ENCODE measurements at regions not wholly inside any gene's neighbourhood (a gene's known extent, or its start where the extent isn't known, plus 50 kb on each side); places are given as distances from the start of the nearest gene placed in this dataset.

- no peak for DNase-seq (ENCODE audit: low spot score)
- TF ChIP-seq EGR1 (IDR thresholded peaks at IDR 0.05; ENCODE audit: low read depth in 2 of 2) (no peak), YY1 (IDR thresholded peaks at IDR 0.05) (no peak)
- no peak overlapping the region for H3K4me3 ChIP-seq (ENCODE audit: low read depth in 1 of 3, low read length in 3 of 3)
- no peak overlapping the region for H3K27ac ChIP-seq (ENCODE audit: low read depth in 1 of 2, low read length in 2 of 2)
- no peaks in the 10 kb centered on the region for H3K36me3 ChIP-seq (ENCODE audit: control insufficient read depth in 4 of 4, insufficient read depth in 3 of 4, low read depth in 1 of 4, low read length in 3 of 4)
- no peak overlapping the region for H3K9ac ChIP-seq (ENCODE audit: low read depth in 1 of 2, low read length in 2 of 2)
- H3K4me1 ChIP-seq (ENCODE audit: control insufficient read depth in 4 of 4, insufficient read depth in 4 of 4, low read length in 3 of 4): no peaks in the 10 kb centered on the region
- WGBS: 94% methylated on average over 1 of the region's 1 CpG
- H3K27me3 ChIP-seq (ENCODE audit: control insufficient read depth in 4 of 4, insufficient read depth in 4 of 4, low read length in 3 of 4): peaks cover 0 to 3% (median 1%) of the 10 kb centered on the region in 4 donors
- H3K9me3 ChIP-seq (ENCODE audit: control insufficient read depth in 4 of 4, low read length in 3 of 4): peaks cover 0 to 3% (median 0%) of the 10 kb centered on the region in 4 donors
Observed at GRCh38 chr15:69908060-69908459, 189.7 kb downstream of the TLE3 start.

GRCh38 chr15:69908590-69909420, 188.9 kb downstream of the TLE3 start:
- no peaks in the 10 kb centered on the region for H3K36me3 ChIP-seq (ENCODE audit: control insufficient read depth in 4 of 4, insufficient read depth in 3 of 4, low read depth in 1 of 4, low read length in 3 of 4)
- DNase-seq (ENCODE audit: low spot score): no peak
- 78% methylated on average over 15 of the region's 15 CpGs for WGBS

GRCh38 chr15:69909719-69910444, 187.8 kb downstream of the TLE3 start:
- H3K4me3 ChIP-seq (ENCODE audit: low read depth in 1 of 3, low read length in 3 of 3): no peak overlapping the region
- H3K36me3 ChIP-seq (ENCODE audit: control insufficient read depth in 4 of 4, insufficient read depth in 3 of 4, low read depth in 1 of 4, low read length in 3 of 4): no peaks in the 10 kb centered on the region
- peaks cover 0 to 3% (median 0%) of the 10 kb centered on the region in 4 donors for H3K9me3 ChIP-seq (ENCODE audit: control insufficient read depth in 4 of 4, low read length in 3 of 4)
- H3K27ac ChIP-seq (ENCODE audit: low read depth in 1 of 2, low read length in 2 of 2): no peak overlapping the region
- TF ChIP-seq HNF4A (conservative IDR thresholded peaks at IDR 0.05): no peak
- no peak for TF ChIP-seq FOXA1 (IDR thresholded peaks at IDR 0.05)
- TF ChIP-seq TAF1 (conservative IDR thresholded peaks at IDR 0.05): no peak
- TF ChIP-seq ZBTB33 (IDR thresholded peaks at IDR 0.05): no peak
- TF ChIP-seq, protein P1, sequence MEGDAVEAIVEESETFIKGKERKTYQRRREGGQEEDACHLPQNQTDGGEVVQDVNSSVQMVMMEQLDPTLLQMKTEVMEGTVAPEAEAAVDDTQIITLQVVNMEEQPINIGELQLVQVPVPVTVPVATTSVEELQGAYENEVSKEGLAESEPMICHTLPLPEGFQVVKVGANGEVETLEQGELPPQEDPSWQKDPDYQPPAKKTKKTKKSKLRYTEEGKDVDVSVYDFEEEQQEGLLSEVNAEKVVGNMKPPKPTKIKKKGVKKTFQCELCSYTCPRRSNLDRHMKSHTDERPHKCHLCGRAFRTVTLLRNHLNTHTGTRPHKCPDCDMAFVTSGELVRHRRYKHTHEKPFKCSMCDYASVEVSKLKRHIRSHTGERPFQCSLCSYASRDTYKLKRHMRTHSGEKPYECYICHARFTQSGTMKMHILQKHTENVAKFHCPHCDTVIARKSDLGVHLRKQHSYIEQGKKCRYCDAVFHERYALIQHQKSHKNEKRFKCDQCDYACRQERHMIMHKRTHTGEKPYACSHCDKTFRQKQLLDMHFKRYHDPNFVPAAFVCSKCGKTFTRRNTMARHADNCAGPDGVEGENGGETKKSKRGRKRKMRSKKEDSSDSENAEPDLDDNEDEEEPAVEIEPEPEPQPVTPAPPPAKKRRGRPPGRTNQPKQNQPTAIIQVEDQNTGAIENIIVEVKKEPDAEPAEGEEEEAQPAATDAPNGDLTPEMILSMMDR (IDR thresholded peaks at IDR 0.05; ENCODE audit: low read depth, low read length, missing input control): no peak
- TF ChIP-seq, protein P2, sequence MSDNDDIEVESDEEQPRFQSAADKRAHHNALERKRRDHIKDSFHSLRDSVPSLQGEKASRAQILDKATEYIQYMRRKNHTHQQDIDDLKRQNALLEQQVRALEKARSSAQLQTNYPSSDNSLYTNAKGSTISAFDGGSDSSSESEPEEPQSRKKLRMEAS (IDR thresholded peaks at IDR 0.05): no peak
- no peaks in the 10 kb centered on the region for H3K4me1 ChIP-seq (ENCODE audit: control insufficient read depth in 4 of 4, insufficient read depth in 4 of 4, low read length in 3 of 4)
- no peak overlapping the region for H3K9ac ChIP-seq (ENCODE audit: low read depth in 1 of 2, low read length in 2 of 2)
- peaks cover 0 to 3% (median 1%) of the 10 kb centered on the region in 4 donors for H3K27me3 ChIP-seq (ENCODE audit: control insufficient read depth in 4 of 4, insufficient read depth in 4 of 4, low read length in 3 of 4)
- DNase-seq (ENCODE audit: low spot score): no peak
- WGBS: 59% methylated on average over 7 of the region's 7 CpGs

More at GRCh38 chr15:69908590-69909420, 188.9 kb downstream of the TLE3 start:
- no peak overlapping the region for H3K9ac ChIP-seq (ENCODE audit: low read depth in 1 of 2, low read length in 2 of 2)
- H3K4me3 ChIP-seq (ENCODE audit: low read depth in 1 of 3, low read length in 3 of 3): no peak overlapping the region
- H3K4me1 ChIP-seq (ENCODE audit: control insufficient read depth in 4 of 4, insufficient read depth in 4 of 4, low read length in 3 of 4): no peaks in the 10 kb centered on the region
- no peak for TF ChIP-seq FOXA1 (IDR thresholded peaks at IDR 0.05)
- TF ChIP-seq HNF4G (IDR thresholded peaks at IDR 0.05): no peak
- no peak for TF ChIP-seq FOXA2 (IDR thresholded peaks at IDR 0.05)
- H3K27me3 ChIP-seq (ENCODE audit: control insufficient read depth in 4 of 4, insufficient read depth in 4 of 4, low read length in 3 of 4): peaks cover 0 to 3% (median 1%) of the 10 kb centered on the region in 4 donors
- H3K9me3 ChIP-seq (ENCODE audit: control insufficient read depth in 4 of 4, low read length in 3 of 4): peaks cover 0 to 3% (median 0%) of the 10 kb centered on the region in 4 donors
- H3K27ac ChIP-seq (ENCODE audit: low read depth in 1 of 2, low read length in 2 of 2): no peak overlapping the region

Data from liver (tissue), 8 donors.